Activated CD4-positive, alpha-beta T cell treated with anti-CD3 and anti-CD28 coated beads, Interleukin-10, Interleukin-2, amounts not matched to agents 100 ng/mL and 50 ng/mL, durations not matched to agents 16 hours and 8 hours (primary cell): ENCODE measurements at regions not wholly inside any gene's neighbourhood (a gene's known extent, or its start where the extent isn't known, plus 50 kb on each side); places are given as distances from the start of the nearest gene placed in this dataset.
"Not testable (repeated sequence)": the region's sequence is repeated elsewhere in the genome, so short reads cannot be mapped to it uniquely, and the experiment has no call there.

Experiments
- DNase-seq: peaks from one replicate; pipeline ENCODE4 v3.0.0-alpha.2; 2020

GRCh38 chr10:94088926-94089381, 95.2 kb downstream of the PLCE1 start:
- no peak for DNase-seq

GRCh38 chr10:94091649-94092048, 97.9 kb downstream of the PLCE1 start:
- no peak for DNase-seq

GRCh38 chr10:94092848-94093247, 99.1 kb downstream of the PLCE1 start:
- no peak for DNase-seq

- DNase-seq, result no peak
These were observed 99.7 kb downstream of the PLCE1 start for GRCh38 chr10:94093286-94093905.

GRCh38 chr10:94094540-94094939, 100.8 kb downstream of the PLCE1 start:
- no peak for DNase-seq

GRCh38 chr10:94097656-94098055, 103.9 kb downstream of the PLCE1 start:
- no peak for DNase-seq

GRCh38 chr10:94098896-94099295, 105.2 kb downstream of the PLCE1 start:
- DNase-seq, result no peak

- no peak for DNase-seq
These were observed 108.2 kb downstream of the PLCE1 start for GRCh38 chr10:94101894-94102293.

- no peak for DNase-seq
These were observed 108.7 kb downstream of the PLCE1 start for GRCh38 chr10:94102436-94102835.

GRCh38 chr10:94103192-94103591, 109.5 kb downstream of the PLCE1 start:
- DNase-seq, result no peak

- DNase-seq, result no peak
These were observed 110.1 kb downstream of the PLCE1 start for GRCh38 chr10:94103801-94104221.

GRCh38 chr10:94104316-94105000, 110.7 kb downstream of the PLCE1 start:
- peak; percentile 8 for DNase-seq

GRCh38 chr10:94105226-94105625, 111.5 kb downstream of the PLCE1 start:
- no peak for DNase-seq

- DNase-seq, result no peak
These were observed 113.5 kb downstream of the PLCE1 start for GRCh38 chr10:94107191-94107590.

GRCh38 chr10:94108200-94108599, 114.5 kb downstream of the PLCE1 start:
- DNase-seq, result peak; percentile 27

GRCh38 chr10:94111367-94111766, 117.6 kb downstream of the PLCE1 start:
- DNase-seq, result no peak

- no peak for DNase-seq
These were observed 118.6 kb downstream of the PLCE1 start for GRCh38 chr10:94112321-94112720.

- no peak for DNase-seq
These were observed 122.0 kb downstream of the PLCE1 start for GRCh38 chr10:94115725-94116124.

GRCh38 chr10:94116848-94117247, 123.1 kb downstream of the PLCE1 start:
- no peak for DNase-seq

- no peak for DNase-seq
These were observed 128.5 kb downstream of the PLCE1 start for GRCh38 chr10:94122211-94122610.

- DNase-seq, result no peak
These were observed 129.7 kb downstream of the PLCE1 start for GRCh38 chr10:94123258-94123995.

GRCh38 chr10:94124147-94124546, 130.4 kb downstream of the PLCE1 start:
- DNase-seq, result not testable (repeated sequence)

- DNase-seq, result not testable (repeated sequence)
These were observed 131.5 kb downstream of the PLCE1 start for GRCh38 chr10:94125268-94125667.

- DNase-seq, result no peak
These were observed 132.1 kb downstream of the PLCE1 start for GRCh38 chr10:94125856-94126255.
